Neural crest cell (in vitro differentiated cells): ENCODE measurements at regions not wholly inside any gene's neighbourhood (a gene's known extent, or its start where the extent isn't known, plus 50 kb on each side); places are given as distances from the start of the nearest gene placed in this dataset.

Experiments
- DNase-seq: peaks from one replicate; pipeline ENCODE4 v3.0.0; 2021; ENCODE audit warnings: low read depth, mixed read lengths, low spot score
- H3K27ac Mint-ChIP-seq: one replicate; pipeline ENCODE4 v1.8.0; 2021; ENCODE audit warnings: mild to moderate bottlenecking, mixed read lengths; ENCODE audit not compliant: unreplicated experiment
- H3K27me3 Mint-ChIP-seq: 2 replicates; pipeline ENCODE4 v1.8.0; 2021; ENCODE audit warnings: low read depth, mild to moderate bottlenecking, mixed read lengths
- H3K36me3 Mint-ChIP-seq: 2 replicates; pipeline ENCODE4 v1.8.0; 2021; ENCODE audit warnings: low read depth, mild to moderate bottlenecking, mixed read lengths
- H3K4me1 Mint-ChIP-seq: 2 replicates; pipeline ENCODE4 v1.8.0; 2021; ENCODE audit warnings: mixed read lengths
- H3K4me3 Mint-ChIP-seq: one replicate; pipeline ENCODE4 v1.8.0; 2021; ENCODE audit warnings: mild to moderate bottlenecking, mixed read lengths
- H3K9me3 Mint-ChIP-seq: 2 replicates; pipeline ENCODE4 v1.8.0; 2021; ENCODE audit warnings: mixed read lengths
- CTCF ChIP-seq: fragments of 200-600 bp; sonication (generic); conservative IDR thresholded peaks from 2 replicates; pipeline ENCODE4 v1.5.0; 2021; ENCODE audit warnings: antibody characterized with exemption, mild to moderate bottlenecking

GRCh38 chr5:68949256-68949655, 144.6 kb upstream of the SLC30A5 start:
- peaks cover 8% of the 10 kb centered on the region for H3K4me1 Mint-ChIP-seq
- no peaks in the 10 kb centered on the region for H3K36me3 Mint-ChIP-seq
- H3K27ac Mint-ChIP-seq, result no peak overlapping the region
- no peak for TF ChIP-seq CTCF
- H3K4me3 Mint-ChIP-seq, result no peak overlapping the region
- H3K9me3 Mint-ChIP-seq, result peaks cover 3% of the 10 kb centered on the region
- H3K27me3 Mint-ChIP-seq, result no peaks in the 10 kb centered on the region
- DNase-seq, result no peak

- Mint-ChIP-seq H3K27ac (no peak overlapping the region), H3K27me3 (no peaks in the 10 kb centered on the region), H3K36me3 (no peaks in the 10 kb centered on the region), H3K4me1 (peaks cover 8% of the 10 kb centered on the region), H3K9me3 (peaks cover 3% of the 10 kb centered on the region), H3K4me3 (no peak overlapping the region)
- no peak for TF ChIP-seq CTCF
- DNase-seq, result no peak
These were observed 144.1 kb upstream of the SLC30A5 start for GRCh38 chr5:68949711-68950110.

- TF ChIP-seq CTCF, result no peak
- Mint-ChIP-seq H3K27me3 (no peaks in the 10 kb centered on the region), H3K4me1 (peaks cover 8% of the 10 kb centered on the region), H3K27ac (peak overlapping the region; percentile 66), H3K9me3 (peaks cover 3% of the 10 kb centered on the region), H3K36me3 (no peaks in the 10 kb centered on the region), H3K4me3 (no peak overlapping the region)
- no peak for DNase-seq
These were observed 143.7 kb upstream of the SLC30A5 start for GRCh38 chr5:68950125-68950524.

GRCh38 chr5:68950930-68951329, 142.9 kb upstream of the SLC30A5 start:
- H3K27me3 Mint-ChIP-seq, result no peaks in the 10 kb centered on the region
- TF ChIP-seq CTCF, result no peak
- no peak overlapping the region for H3K4me3 Mint-ChIP-seq
- H3K9me3 Mint-ChIP-seq, result peaks cover 3% of the 10 kb centered on the region
- DNase-seq, result no peak
- peaks cover 8% of the 10 kb centered on the region for H3K4me1 Mint-ChIP-seq
- H3K36me3 Mint-ChIP-seq, result no peaks in the 10 kb centered on the region
- H3K27ac Mint-ChIP-seq, result no peak overlapping the region

GRCh38 chr5:68953231-68953874, 140.5 kb upstream of the SLC30A5 start:
- Mint-ChIP-seq H3K36me3 (no peaks in the 10 kb centered on the region), H3K27me3 (no peaks in the 10 kb centered on the region), H3K4me1 (peaks cover 8% of the 10 kb centered on the region), H3K9me3 (peaks cover 3% of the 10 kb centered on the region), H3K4me3 (no peak overlapping the region), H3K27ac (no peak overlapping the region)
- DNase-seq, result no peak
- no peak for TF ChIP-seq CTCF
